VCaP (cell line): ENCODE measurements at regions not wholly inside any gene's neighbourhood (a gene's known extent, or its start where the extent isn't known, plus 50 kb on each side); places are given as distances from the start of the nearest gene placed in this dataset.

Source experiments
- H3K27ac ChIP-seq: fragments of 450-650 bp; 2 replicates; pipeline ENCODE4 v1.5.1; 2017
- CTCF ChIP-seq: fragments of 450-650 bp; conservative IDR thresholded peaks from 2 replicates; pipeline ENCODE4 v1.5.1; 2017; ENCODE audit warnings: mild to moderate bottlenecking, moderate library complexity

GRCh38 chr6:37549558-37549957 lies 49.9 kb upstream of the CCDC167 start:
- H3K27ac ChIP-seq = no peak overlapping the region; the same call in 1 of the 2 replicates
- no peak for TF ChIP-seq CTCF
